Left ventricle myocardium inferior (tissue), 1 donor: ENCODE measurements at regions not wholly inside any gene's neighbourhood (a gene's known extent, or its start where the extent isn't known, plus 50 kb on each side); places are given as distances from the start of the nearest gene placed in this dataset.
A peak's percentile ranks its signal among the peaks of the same experiment; 100 is the strongest.

Source experiments
- DNase-seq: peaks from one replicate; pipeline ENCODE4 v3.0.0-alpha.2; 2020
- H3K27ac ChIP-seq: fragments of 200-600 bp; replicated peaks from 2 replicates; pipeline ENCODE4 v1.8.0; 2021
- H3K27me3 ChIP-seq: fragments of 200-600 bp; 2 replicates; pipeline ENCODE4 v1.8.0; 2021; ENCODE audit warnings: low read depth
- H3K36me3 ChIP-seq: fragments of 200-600 bp; 2 replicates; pipeline ENCODE4 v1.8.0; 2021
- H3K4me1 ChIP-seq: fragments of 200-600 bp; 2 replicates; pipeline ENCODE4 v1.8.0; 2021
- H3K4me3 ChIP-seq: fragments of 200-600 bp; 2 replicates; pipeline ENCODE4 v1.8.0; 2021; ENCODE audit warnings: mild to moderate bottlenecking, moderate library complexity
- H3K9me3 ChIP-seq: fragments of 200-600 bp; replicated peaks from 2 replicates; pipeline ENCODE4 v1.8.0; 2021
- intact Hi-C: fragments of 100-400 bp; cut with micrococcal nuclease; formaldehyde crosslinking; loops from one replicate; pipeline ENCODE4 v1.11.0; 2022
- TF ChIP-seq, protein P1 (sequence below): fragments of 200-600 bp; IDR thresholded peaks from 2 replicates; pipeline ENCODE4 v1.8.0; 2021; ENCODE audit warnings: antibody characterized with exemption, mild to moderate bottlenecking, borderline replicate concordance
- donor health status: DM: no; HTN: yes; CAD: no; lungs with severe emphysema.

DNA sequence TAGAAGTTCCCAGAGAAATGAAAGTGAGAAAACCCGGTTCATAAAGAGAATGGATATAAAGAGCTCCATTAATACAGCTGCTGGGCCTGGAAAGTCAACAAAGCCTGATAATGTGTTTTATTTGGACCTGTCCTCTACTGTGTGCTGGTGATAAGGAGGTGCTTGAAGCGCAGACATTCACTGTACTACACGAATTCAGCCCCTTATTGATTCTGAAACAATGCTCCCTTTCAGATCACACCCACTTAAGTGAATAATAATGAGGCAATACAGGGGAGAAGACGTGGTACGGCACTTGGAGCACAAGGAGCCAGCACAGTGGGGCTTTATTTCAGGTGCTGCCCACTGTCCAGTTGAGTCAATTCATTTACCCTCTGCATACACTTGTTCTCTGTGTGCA is 260.8 kb downstream of the FGFR2 start:
- Histone ChIP-seq H3K36me3 (no peaks in the 10 kb centered on the region), H3K9me3 (no peaks in the 10 kb centered on the region), H3K4me3 (no peak overlapping the region), H3K4me1 (peaks cover 19% of the 10 kb centered on the region), H3K27ac (peak overlapping the region; percentile 27), H3K27me3 (no peaks in the 10 kb centered on the region)
- intact Hi-C loops: no loop called here
- TF ChIP-seq, protein P1, sequence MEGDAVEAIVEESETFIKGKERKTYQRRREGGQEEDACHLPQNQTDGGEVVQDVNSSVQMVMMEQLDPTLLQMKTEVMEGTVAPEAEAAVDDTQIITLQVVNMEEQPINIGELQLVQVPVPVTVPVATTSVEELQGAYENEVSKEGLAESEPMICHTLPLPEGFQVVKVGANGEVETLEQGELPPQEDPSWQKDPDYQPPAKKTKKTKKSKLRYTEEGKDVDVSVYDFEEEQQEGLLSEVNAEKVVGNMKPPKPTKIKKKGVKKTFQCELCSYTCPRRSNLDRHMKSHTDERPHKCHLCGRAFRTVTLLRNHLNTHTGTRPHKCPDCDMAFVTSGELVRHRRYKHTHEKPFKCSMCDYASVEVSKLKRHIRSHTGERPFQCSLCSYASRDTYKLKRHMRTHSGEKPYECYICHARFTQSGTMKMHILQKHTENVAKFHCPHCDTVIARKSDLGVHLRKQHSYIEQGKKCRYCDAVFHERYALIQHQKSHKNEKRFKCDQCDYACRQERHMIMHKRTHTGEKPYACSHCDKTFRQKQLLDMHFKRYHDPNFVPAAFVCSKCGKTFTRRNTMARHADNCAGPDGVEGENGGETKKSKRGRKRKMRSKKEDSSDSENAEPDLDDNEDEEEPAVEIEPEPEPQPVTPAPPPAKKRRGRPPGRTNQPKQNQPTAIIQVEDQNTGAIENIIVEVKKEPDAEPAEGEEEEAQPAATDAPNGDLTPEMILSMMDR: no peak
- DNase-seq: no peak

DNA sequence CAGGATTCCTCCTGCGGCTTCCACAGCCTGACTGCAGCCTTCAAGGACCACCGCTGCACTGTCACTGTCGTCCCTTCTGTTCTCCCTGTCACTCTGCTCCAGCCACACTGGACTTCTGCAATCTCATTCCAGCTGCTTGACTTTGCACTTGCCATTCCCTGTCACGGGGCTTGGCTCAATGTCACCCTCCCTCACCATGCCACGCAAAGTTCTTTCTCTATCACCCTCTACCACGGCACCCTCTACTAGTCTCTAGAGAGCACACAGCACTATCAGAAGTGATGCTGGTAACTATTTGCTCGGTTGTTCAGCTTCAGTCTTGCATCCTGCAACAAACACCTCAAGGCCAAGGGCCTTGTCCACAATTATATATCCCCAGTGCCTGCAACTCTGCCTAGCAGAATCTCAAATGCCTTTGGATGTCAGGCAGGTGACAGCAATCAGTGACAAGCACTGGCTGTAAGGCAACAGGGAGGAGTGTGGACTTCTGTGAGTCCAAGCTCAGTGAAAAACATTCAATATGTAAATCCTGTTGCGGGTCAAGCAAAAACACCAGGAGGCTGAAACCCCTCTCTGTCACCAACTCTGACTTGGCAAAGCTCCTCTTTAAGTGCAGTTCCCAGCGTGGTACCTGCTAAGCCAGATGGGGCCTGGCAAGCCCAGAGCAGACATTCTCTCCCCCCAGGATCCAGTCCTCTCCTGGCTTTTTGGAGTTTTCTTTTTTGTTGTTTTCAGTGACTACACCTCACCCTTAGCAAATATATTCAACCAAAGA is 259.9 kb downstream of the FGFR2 start:
- no peaks in the 10 kb centered on the region for H3K36me3 ChIP-seq
- no peak overlapping the region for H3K4me3 ChIP-seq
- no peaks in the 10 kb centered on the region for H3K9me3 ChIP-seq
- TF ChIP-seq, protein P1: no peak
- intact Hi-C loops: no loop called here
- DNase-seq: no peak
- H3K27me3 ChIP-seq: no peaks in the 10 kb centered on the region
- peaks cover 19% of the 10 kb centered on the region for H3K4me1 ChIP-seq
- no peak overlapping the region for H3K27ac ChIP-seq

DNA sequence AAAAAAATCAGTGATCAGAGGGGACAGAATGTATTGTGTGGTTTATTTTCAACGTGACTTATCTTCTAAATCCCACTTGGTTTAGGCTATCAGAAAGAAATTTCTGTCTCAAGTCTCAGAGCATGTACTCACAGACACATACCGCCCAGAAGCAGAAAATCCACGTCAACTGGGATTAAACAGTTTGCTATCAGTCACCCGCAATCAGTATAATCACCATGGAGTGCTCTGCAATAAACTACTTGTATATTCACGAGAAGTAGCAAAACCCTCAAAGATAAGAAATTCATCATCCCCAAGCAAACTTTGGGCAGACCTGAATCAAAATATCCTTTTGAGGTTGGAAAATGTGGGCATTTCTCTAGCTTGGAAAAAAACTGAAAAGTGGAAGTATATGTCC is 259.1 kb downstream of the FGFR2 start:
- no peaks in the 10 kb centered on the region for H3K36me3 ChIP-seq
- no peaks in the 10 kb centered on the region for H3K27me3 ChIP-seq

DNA sequence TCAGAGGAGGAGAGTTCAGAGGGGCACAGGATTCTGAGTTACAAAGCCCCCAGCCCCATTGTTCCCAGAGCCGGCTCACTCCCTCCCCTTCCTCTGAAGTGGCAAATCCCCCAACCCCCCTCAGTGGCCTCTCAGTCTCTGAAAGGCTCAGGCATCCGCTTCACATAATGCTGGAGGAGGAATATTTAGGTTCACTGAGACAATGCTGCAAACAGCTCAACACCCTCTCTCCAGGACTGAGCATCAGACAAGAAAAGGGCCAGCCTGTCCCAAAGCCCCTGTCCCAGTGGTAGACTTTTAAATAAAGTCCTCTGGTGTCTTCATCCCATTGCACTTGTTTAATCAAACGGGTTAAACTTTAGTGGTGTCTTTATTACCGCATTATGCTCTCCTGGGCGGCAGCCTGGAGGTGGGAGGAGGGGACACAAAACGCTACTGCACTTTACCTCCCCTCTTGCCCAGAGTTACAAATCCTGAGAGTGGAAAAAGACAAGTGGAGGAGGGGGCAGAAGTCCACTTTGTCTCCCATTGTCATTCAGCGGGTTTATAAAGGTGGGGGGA is 257.9 kb downstream of the FGFR2 start:
- intact Hi-C loops: no loop called here
- Histone ChIP-seq H3K27me3 (no peaks in the 10 kb centered on the region), H3K9me3 (no peaks in the 10 kb centered on the region), H3K36me3 (no peaks in the 10 kb centered on the region), H3K4me1 (peaks cover 19% of the 10 kb centered on the region), H3K4me3 (no peak overlapping the region), H3K27ac (no peak overlapping the region)
- DNase-seq: no peak
- TF ChIP-seq, protein P1: no peak

More for the DNA sequence above, 259.1 kb downstream of the FGFR2 start:
- H3K4me1 ChIP-seq: peaks cover 19% of the 10 kb centered on the region
- H3K4me3 ChIP-seq: no peak overlapping the region
- TF ChIP-seq, protein P1: no peak
- no peak overlapping the region for H3K27ac ChIP-seq
- intact Hi-C loops: no loop called here
- DNase-seq: no peak
- H3K9me3 ChIP-seq: no peaks in the 10 kb centered on the region

DNA sequence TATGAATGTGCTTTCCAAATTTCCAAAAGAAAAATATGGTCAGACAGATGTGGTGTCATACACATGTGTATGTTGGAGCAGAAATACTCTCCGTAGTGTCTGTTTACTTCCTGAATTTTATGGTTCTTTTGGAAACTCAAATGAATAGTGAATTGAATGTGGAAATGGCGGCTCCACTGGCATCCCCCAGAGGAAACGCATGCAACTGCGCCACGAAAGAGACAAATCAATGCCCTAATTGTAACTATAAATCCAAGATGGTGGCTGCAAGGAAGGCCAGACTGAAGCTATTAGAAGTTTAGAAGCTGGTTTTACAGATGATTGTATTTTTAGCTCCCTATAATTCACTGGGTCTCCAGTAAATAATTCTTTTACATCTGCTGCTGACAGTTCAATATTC is 246.7 kb downstream of the FGFR2 start:
- Histone ChIP-seq H3K27ac (no peak overlapping the region), H3K36me3 (no peaks in the 10 kb centered on the region), H3K4me1 (no peaks in the 10 kb centered on the region), H3K27me3 (no peaks in the 10 kb centered on the region), H3K9me3 (no peaks in the 10 kb centered on the region), H3K4me3 (no peak overlapping the region)
- intact Hi-C loops: no loop called here
- no peak for DNase-seq
- TF ChIP-seq, protein P1: no peak
